Astrocyte of the spinal cord (primary cell): ENCODE measurements at regions not wholly inside any gene's neighbourhood (a gene's known extent, or its start where the extent isn't known, plus 50 kb on each side); places are given as distances from the start of the nearest gene placed in this dataset.
"Not testable (repeated sequence)": the region's sequence is repeated elsewhere in the genome, so short reads cannot be mapped to it uniquely, and the experiment has no call there.

Experiments used
- DNase-seq: peaks from one replicate; pipeline ENCODE4 v3.0.0; 2011; ENCODE audit warnings: low read depth, low spot score
- H3K4me3 ChIP-seq: 2 replicates; pipeline ENCODE4 v1.5.1; 2011; ENCODE audit warnings: low read depth, mild to moderate bottlenecking, low read length, moderate library complexity
- CTCF ChIP-seq: IDR thresholded peaks from 2 replicates; pipeline ENCODE4 v1.5.1; 2012; ENCODE audit warnings: low read depth, mild to moderate bottlenecking, low read length, inconsistent platforms
- in situ Hi-C: cut with HindIII; loops from 2 replicates; pipeline ENCODE4 v1.10.0; 2017; ENCODE audit warnings: low sequenced_read_pairs

- in situ Hi-C loops, DNase-seq, H3K4me3 ChIP-seq: not testable (repeated sequence)
These were observed 117.0 kb downstream of the SDHAF3 start for GRCh38 chr7:97234494-97234893.

GRCh38 chr7:97246317-97246716 is 128.8 kb downstream of the SDHAF3 start:
- no peak for DNase-seq
- in situ Hi-C loops = no loop called here
- no peak for TF ChIP-seq CTCF
- H3K4me3 ChIP-seq = no peak overlapping the region

- in situ Hi-C loops, DNase-seq, H3K4me3 ChIP-seq: not testable (repeated sequence)
These were observed 140.7 kb downstream of the SDHAF3 start for GRCh38 chr7:97258187-97258586.

GRCh38 chr7:97269741-97270140 is 152.2 kb downstream of the SDHAF3 start:
- no peak for TF ChIP-seq CTCF
- DNase-seq = no peak

GRCh38 chr7:97270280-97270679 is 152.8 kb downstream of the SDHAF3 start:
- DNase-seq = no peak
- H3K4me3 ChIP-seq = no peak overlapping the region
- TF ChIP-seq CTCF = no peak
- in situ Hi-C loops = no loop called here

More at GRCh38 chr7:97269741-97270140, 152.2 kb downstream of the SDHAF3 start:
- H3K4me3 ChIP-seq = no peak overlapping the region
- in situ Hi-C loops = no loop called here

GRCh38 chr7:97271619-97272018 is 154.1 kb downstream of the SDHAF3 start:
- no peak overlapping the region for H3K4me3 ChIP-seq
- in situ Hi-C loops = no loop called here
- TF ChIP-seq CTCF = no peak
- no peak for DNase-seq

GRCh38 chr7:97272237-97272975 is 154.9 kb downstream of the SDHAF3 start:
- DNase-seq = no peak
- in situ Hi-C loops = no loop called here
- TF ChIP-seq CTCF = no peak
- no peak overlapping the region for H3K4me3 ChIP-seq

- no peak overlapping the region for H3K4me3 ChIP-seq
- no peak for TF ChIP-seq CTCF
- DNase-seq = no peak
- in situ Hi-C loops = no loop called here
These were observed 158.0 kb downstream of the SDHAF3 start for GRCh38 chr7:97275475-97275874.
